ENCODE measurements at regions not wholly inside any gene's neighbourhood (a gene's known extent, or its start where the extent isn't known, plus 50 kb on each side); places are given as distances from the start of the nearest gene placed in this dataset.
"Not testable (repeated sequence)": the region's sequence is repeated elsewhere in the genome, so short reads cannot be mapped to it uniquely, and the experiment has no call there.

DNA sequence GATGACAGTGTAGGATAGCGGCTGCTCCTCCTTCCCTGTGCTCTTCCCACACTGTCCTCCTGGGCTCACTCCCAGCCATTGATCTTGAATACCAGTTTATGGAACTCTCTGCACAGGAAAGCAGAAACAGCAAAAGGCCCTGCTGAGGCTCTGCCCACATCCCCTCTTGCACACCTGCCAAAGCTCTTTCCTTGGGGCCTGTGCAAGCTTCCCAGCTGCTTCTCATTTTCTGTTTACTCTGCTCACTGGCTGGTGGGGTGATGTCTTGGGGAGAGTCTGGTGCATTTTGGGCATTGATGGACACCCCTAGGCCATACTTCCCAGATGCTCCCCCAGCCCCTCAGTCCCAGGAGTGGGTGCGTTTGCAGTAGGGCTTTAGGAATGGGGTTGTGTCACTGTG lies 361.8 kb downstream of the TMEM121 start:
- DNase-seq (ENCODE audit: low read depth in 2 of 2) = no peak

DNA sequence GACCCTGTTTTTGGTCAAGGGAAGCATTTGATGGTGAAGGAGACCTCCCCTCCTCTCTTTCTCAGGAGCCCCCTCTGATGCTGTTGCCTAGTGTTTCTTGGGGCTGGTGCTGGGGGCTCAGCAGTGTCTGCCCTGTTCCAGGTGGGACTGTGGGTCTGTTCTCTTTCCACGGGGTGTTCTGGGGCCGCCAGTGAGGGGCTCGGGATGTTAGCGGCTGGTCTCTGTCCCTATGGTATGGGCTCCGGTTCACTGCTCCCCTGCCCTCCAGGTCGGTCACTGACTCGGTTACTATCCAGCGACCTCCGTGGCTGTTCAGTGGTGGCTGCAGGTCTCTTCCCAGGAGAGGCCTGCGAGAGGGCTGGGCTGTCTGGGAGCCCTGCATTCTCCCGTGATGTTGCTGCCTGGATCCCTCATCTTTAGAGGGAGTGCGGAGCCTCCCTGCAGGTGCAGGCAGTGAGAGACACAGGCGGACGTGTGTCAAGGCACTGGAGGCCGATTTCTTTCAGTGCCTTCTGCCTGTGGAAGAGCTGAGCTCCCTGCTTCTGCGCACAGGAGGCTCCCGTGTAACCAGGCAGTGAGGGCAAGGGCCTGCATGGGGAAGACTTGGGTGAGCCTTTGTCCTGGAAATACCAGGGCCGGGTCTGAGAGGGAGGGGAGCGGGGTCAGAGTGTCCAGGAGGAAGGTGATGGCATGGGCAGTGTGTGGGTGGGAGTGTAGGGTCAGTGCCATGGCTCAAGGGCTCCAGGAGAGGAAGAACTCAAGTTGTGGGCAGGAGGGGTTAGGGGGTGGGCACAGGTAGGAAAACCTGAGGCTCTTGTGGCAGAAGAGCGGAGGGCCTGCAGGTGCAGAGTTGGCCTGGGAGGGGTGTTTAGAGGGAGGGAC lies 362.6 kb downstream of the TMEM121 start:
- DNase-seq (ENCODE audit: low read depth in 2 of 2) = no peak

DNA sequence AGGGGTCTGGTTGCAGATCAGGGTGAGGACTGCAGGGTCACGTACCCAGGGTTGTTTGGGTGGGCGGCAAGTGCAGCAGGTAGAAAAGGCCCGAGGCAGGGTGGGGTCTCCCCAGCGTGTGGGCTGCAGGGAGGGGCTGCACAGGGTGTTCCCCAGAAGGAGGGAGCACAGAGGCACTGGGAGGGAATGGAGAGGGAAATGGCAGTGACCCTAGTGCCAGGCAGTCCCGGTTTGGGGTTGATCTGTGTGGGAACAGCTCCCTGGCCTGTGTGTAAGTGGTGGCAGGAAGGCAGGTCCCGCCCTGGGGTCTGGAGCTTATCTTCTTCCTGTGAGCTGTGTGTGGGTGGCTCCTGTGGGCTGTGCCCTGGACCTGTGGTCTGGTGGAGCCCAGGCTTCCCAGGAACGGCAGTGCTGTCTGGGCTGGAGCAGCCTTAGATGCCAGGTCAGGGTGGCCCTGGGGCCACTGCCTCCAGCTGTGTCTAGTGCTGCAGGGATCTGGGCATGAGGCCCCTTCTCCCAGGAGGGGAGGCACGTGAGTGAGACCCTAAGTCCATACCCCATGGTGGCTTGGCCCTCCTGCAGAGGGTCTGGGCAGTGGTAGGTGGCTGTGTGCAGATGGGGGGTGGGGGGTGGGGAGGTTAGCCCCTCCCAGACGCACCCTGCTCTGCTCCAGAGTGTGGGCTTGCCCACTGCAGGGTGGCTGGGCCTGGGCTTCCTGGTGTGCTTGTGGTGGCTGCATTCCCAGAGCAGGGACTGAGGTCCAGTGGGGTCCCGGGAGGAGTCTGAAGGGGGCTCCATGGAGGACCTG lies 363.5 kb downstream of the TMEM121 start:
- DNase-seq (ENCODE audit: low read depth in 2 of 2) = no peak

DNA sequence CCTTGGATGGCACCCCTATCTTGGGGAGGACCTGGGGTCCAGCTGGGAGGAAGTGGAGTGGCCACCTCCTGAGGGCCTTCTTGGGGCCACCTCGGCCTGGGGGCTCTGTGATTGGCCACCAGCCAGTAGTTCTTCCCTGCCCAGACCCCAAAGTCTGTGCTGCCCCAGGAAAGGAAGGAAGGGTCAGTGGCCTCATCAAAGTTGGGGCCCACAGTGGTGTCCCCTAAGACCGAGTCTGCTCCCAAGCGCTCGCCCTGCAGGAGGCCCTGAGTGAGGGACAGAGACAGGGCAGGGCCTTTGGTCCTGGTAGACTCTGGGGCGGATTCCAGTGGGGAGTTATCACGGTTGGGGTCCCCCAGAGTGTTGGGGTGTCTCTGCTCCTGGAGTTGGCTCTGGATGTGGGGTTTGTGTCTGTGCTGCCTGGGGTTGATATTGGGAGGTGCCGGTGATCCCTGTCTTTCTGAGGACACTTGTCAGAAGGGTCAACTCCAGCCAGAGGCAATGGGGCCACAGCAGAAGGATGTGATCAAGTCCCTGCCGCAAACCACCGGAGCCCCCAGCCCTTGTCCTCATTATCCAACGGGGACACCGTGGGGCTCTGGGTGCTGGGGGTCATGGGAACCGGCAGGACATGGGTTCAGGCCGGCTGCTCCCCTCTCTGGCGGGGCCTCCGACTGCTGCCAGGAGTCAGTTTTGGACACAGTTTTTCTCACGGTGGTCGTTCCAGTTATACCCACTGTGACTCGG lies 364.3 kb downstream of the TMEM121 start:
- DNase-seq (ENCODE audit: low read depth in 2 of 2) = no peak

DNA sequence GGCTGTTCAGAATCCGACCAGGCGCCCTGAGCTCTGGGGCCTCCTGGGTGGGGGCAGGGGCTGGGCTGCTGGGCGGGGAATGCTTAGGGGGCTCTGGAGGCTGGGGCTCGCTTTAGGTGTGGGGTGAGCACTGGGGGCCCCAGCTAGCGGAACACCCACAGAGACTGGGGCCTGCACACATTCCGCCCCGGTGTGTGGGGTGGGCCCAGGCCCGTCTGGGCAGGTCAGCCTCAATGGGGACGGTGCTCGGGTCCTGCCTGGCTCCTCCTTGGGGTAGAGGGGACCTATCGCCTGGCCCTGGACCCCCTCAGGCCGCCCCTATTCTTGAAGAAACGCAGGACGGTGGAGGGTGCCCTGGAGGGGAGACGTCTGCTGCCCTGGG lies 364.8 kb downstream of the TMEM121 start:
- no peak for DNase-seq (ENCODE audit: low read depth in 2 of 2)

DNA sequence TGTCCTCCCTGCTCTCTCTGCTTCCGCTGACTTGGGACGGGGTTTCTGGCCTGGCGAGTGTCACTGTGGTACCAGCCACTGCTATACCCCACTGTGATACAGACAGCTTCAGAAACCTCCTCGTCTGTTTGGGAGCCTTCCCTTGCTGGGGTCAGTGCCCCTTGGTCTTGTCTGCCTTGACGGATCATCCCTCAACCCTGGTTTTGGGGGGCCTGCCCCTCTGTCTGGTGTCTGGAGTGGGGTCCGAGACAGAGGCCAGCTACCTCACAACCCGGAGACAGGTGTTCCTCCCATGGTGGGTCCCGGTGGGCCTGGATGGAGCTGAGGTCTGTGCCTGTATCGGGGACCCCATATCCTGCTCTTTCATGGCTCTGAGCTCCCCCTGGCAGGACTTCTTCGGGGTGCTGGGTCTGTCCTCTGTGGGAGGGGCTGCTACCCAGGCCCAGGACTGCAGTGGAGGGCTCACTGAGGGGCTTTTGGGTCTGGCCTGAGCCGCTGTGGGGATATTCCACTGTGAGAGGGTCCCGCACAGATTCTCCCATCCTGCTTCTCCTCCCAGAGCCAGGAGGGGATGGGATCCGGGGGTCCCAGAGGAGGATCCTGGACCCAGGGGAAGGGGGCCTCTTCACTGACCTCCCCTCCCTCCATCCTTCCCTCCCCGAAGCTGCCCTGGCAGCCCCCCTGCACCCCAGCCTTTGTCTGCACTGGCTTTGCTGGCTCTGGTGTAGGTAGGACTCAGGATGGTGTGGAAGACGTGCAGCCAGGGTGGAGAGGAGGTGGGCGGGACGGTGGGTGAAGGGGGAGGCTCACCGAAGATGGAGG lies 365.5 kb downstream of the TMEM121 start:
- no peak for DNase-seq (ENCODE audit: low read depth in 2 of 2)

DNA sequence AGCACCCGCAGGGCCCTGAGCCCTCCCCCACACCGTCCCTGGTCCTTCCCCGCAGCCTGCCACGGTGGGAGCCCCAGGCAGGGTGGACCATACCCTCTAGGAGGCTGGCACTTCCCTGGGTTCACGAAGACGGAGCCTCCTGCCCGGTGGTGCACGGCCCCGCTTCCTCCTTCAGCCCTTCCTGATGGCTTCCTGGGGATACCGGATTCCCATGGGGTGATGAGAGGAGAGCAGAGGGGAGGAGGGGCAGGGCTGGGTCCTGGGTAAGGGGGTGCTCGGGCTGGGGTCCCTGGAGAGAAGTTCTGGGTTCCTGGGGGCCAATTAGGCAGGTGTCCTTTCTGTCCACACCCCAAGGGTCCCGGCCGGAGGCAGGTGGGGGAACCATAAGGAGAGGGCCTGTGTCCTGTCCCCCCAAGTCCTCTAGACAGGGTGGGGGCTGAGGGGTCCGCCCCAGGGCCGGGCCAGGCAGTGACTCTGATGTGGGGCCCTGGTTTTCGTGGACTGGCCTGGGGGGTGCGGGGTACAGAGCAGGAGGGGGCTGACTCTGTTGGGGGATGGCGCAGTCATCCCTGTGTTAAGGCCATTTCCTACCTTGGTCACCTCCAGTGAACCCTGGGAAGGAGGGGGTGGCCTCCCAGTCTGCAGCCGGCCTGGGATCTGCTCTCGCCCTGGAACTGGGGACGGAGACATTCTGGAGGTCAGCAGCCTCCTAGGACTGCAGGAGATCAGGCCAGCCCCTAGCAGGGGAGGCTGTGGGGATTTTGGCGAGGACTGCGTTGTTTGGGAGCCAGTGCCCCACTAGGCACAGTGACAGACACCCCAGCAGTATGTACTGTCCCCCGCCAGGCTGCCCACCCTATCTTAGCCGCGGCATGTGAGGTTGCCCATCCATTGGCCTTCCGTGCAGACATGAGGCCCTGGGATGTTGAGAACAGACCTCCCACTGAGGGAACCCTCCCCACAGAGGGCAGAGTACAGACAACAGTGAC lies 366.4 kb downstream of the TMEM121 start:
- DNase-seq (ENCODE audit: low read depth in 2 of 2) = not testable (repeated sequence)

DNA sequence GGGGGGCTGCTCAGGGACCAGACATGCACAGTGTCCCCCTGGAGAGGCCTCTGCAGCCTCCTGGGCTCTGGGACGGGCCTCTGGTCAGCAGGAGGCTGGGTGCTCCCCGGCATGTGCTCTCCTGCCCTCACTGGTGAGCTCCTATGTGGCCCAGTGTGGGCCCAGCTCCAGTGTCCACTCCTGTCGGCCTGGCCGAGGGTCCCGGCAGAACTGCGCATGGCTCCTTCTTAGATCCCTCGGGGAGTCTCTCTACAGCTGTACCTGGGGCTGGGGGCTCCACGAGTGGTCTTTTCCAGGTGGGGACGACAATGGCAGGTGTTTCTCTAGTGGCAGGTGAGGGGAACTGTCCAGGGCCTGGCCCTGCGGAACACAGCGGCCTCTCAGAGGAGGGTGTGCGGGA lies 367.3 kb downstream of the TMEM121 start:
- not testable (repeated sequence) for DNase-seq (ENCODE audit: low read depth in 2 of 2)

DNA sequence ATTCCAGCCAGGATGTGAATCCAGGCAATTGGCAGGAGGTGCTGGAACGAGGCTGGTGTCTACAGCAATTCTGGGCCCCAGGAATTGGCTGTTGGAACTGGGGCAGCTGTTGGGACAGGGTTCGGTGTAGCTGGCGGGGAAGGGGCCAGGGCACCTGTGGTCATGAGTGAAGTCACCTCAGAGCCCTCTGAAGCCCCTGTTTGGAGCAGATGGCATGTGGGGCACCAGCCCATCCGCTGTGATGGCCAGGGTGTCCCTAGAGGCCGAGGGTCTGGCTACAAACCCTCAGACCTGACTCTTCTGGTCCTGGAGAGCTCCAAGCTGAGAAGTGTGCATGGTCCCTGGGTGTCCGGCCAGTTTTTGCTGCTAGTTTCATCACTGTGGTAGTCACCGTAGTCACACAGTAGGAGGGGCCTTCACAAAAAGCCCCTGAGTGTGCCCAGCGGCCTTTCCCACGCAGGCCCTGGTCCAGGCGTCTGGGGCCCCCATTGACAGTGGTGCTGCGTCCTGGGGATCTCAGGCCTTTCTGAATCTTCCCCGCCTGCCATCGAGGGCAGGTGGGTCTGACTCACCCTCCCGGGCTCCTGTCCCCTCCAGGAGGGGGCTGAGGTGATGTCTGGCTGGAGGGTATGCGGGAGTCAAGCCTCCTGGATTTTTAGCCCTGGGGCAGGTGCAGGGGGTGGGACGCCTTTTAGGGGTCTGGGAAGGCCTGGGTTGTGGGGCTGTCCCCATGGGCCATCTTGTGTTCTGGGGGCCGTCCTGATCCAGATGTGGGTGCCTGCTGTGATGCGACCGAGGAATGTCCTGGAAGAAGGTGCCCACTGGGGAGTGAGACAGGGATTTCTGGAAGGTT lies 368.0 kb downstream of the TMEM121 start:
- DNase-seq (ENCODE audit: low read depth in 2 of 2) = no peak

DNA sequence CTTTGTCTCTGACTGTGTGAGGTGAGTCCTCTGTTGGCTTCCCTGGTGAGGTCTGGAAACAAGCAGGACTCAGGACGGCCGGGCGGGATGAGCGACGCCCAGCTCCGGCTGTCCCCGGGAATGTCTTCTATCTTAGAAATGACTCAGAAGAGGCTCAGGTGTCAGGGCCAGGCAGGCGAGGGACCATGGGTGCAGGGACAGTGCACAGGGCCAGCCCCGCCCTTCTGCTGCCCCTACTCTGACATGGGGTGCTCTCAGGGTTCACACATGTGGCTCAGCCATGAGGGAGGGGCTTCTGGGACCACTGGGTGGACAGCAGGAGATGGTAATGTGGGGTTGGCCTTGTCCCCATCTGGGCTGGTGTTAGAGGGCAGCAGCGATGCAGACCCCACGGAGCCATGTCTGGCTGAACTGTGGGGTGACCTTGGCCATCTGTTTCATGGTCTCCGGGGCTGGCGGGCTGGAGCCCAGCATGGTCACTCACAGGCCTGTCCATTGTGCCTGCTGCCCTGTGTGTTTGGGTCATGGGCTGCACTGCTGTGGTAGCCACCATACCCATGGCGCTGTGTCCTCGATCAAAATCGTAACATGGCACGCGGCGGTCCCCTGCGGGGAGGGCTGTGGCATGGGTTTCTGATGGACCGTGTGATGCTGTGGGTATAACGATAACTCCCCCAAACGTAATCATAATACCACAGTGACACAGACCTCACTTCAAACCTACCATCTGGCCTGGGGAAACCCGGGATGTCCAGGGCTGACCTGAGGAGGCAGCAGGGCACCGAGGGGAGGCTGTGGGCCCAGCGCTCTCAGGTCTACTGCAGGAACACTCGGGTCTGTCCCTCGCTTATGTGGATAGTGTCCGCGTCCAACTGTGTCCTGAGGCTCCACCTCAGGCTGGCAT lies 368.8 kb downstream of the TMEM121 start:
- no peak for DNase-seq (ENCODE audit: low read depth in 2 of 2)

DNA sequence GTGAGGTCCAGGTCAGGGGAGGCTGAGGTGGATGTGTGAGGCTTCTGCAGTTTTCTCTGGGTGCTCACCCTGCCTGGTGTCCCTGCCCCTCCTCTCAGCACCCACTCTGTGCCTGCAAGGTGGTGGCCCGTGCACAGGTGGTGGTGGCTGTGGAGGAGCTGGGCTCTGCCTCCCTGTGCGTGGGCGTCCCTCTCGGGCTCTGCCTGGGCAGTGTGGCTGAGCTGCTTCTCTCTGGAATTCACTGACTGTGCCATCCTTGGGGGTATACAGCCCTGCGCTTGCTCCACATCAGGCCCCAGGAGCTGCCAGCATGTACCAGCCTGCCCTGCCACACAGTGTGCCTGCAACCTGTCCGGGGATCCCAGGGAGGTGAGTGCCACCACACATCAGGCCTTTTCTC lies 369.8 kb downstream of the TMEM121 start:
- DNase-seq (ENCODE audit: low read depth in 2 of 2) = not testable (repeated sequence)

DNA sequence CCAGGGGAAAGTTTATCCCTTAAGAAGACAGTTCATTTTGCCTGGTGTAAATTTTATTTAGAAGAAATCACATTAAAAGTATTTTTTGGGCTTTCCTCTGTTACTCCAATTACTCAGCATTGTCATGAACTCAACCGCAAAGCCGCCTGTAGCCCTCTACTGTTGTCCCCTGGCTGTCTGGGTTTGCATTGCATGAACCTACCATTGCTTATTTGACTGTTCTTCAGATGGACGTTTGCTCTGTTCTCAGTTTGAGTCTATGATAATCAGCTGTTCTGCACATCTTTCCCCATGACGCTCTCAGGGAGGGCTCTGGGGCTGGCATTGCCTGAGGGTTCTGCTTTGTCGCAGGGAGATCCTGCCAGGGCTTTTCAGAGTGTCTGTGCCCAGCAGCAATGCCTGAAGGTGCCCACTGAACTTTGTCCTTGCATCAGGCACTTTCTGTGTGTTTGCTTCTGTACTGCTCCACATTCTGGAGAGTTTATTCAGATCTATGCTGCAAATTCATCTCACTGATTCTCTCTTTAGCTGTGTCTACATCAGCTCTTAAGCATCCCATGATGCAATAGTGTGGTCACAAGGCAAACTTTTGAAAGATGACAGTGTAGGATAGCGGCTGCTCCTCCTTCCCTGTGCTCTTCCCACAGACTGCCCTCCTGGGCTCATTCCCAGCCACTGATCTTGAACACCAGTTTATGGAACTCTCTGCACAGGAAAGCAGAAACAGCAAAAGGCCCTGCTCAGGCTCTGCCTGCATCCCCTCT lies 370.8 kb downstream of the TMEM121 start:
- not testable (repeated sequence) for DNase-seq (ENCODE audit: low read depth in 2 of 2)

DNA sequence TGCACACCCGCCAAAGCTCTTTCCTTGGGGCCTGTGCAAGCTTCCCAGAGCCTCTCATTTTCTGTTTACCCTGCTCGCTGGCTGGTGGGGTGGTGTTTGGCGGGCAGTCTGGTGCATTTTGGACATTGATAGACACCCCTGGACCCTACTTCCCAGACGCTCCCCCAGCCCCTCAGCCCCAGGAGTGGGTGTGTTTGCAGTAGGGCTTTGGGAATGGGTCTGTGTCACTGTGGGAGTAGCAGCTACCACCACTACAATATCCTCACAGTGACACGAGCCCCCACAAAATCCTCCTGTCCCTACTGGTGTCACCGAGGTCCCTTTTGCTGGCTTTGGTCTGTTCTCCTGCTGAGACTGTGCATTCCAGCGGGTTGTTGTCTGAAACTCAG lies 371.3 kb downstream of the TMEM121 start:
- DNase-seq (ENCODE audit: low read depth in 2 of 2) = no peak

DNA sequence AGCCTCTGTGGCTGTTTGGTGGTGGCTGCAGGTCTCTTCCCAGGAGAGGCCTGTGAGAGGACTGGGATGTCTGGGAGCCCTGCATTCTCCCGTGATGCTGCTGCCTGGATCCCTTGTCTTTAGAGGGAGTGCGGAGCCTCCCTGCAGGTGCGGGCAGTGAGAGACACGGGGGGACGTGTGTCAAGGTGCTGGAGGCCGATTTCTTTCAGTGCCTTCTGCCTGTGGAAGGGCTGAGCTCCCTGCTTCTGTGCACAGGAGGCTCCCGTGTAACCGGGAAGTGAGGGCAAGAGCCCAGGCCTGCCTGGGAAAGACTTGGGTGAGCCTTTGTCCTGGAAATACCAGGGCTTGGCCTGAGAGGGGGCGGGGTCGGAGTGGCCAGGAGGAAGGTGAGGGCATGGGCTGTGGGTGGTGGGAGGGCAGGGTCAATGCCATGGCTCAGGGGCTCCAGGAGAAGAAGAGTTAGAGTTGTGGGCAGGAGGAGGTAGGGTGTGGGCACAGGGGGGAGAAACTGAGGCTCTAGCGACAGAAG lies 372.2 kb downstream of the TMEM121 start:
- no peak for DNase-seq (ENCODE audit: low read depth in 2 of 2)

DNA sequence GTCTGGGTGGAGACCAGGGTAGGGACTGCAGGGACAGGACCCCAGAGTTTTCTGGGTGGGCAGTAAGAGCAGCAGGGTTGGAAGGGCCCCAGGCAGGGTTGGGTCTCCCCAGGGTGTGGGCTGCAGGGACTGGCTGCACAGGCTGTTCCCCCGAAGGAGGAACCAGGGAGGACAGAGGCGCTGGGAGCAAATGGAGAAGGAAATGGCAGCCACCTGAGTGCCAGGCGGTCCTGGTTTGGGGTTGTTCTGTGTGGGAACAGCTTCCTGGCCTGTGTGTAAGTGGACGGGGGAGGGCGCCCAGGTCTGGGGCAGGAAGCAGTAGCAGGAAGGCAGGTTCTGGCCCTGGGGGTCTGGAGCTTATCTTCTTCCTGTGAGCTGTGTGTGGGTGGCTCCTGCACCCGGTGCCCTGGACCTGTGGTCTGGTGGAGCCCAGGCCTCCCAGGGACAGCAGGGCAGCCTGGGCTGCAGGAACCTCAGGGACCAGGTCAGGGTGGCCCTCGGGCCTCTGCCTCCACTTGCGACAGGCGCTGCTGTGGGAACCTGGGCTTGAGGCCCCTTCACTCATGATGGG lies 372.8 kb downstream of the TMEM121 start:
- DNase-seq (ENCODE audit: low read depth in 2 of 2) = no peak

DNA sequence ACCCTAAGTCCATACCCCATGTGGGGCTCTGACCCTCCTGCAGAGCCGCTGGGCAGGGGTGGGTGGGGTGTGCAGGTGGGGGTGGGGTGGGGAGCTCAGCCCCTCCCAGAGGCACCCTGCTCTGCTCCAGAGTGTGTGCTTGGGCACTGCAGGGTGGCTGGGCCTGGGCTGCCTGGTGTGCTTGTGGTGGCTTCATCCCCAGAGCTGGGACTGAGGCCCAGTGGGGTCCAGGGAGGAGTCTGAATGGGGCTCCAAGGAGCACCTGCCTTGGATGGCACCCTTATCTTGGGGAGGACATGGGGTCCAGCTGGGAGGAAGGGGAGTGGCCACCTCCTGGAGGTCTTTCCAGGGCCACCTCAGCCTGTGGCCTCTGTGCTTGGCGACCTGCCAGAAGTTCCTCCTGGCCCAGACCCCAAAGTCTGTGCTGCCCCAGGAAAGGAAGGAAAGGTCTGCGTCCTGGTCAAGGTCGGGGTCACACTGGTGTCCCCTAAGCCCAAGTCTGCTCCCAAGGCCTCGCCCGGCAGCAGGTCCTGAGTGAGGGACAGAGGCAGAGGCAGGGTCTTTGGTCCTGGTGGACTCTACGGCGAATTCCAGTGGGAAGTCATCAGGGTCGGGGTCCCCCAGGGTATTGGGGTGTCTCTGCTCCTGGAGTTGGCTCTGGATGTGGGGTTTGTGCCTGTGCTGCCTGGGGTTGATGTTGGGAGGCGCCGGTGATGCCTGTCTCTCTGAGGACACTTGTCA lies 373.4 kb downstream of the TMEM121 start:
- DNase-seq (ENCODE audit: low read depth in 2 of 2) = no peak
